SH-SY5Y (cell line): ENCODE measurements at regions not wholly inside any gene's neighbourhood (a gene's known extent, or its start where the extent isn't known, plus 50 kb on each side); places are given as distances from the start of the nearest gene placed in this dataset.

Experiments
- GATA2 ChIP-seq: IDR thresholded peaks from 2 replicates; pipeline ENCODE4 v1.6.1; 2011; ENCODE audit warnings: mild to moderate bottlenecking, low read depth, low read length
- GATA3 ChIP-seq: IDR thresholded peaks from 2 replicates; pipeline ENCODE4 v1.6.1; 2011; ENCODE audit warnings: low read depth, mild to moderate bottlenecking, low read length, moderate library complexity

DNA sequence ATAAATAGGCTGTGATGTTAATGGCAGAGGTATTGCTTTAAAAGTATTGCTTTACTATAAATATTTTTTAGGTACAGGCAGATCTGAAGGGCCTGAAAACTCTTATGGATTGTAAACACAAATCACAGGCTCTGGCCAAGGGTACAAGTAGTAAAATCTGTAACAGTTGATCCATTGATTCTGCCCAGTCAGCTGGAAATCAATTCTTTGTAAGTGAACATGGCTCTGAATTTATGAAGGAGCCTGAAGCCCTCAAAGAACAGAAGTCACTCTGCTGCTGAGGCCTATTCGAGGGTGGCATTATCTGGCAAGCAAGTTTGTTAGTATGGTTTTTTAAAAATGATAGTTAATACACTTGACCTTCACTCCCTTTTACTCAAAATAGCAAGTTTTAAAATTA lies 834.0 kb upstream of the TMPRSS15 start:
- TF ChIP-seq GATA2: no peak
- TF ChIP-seq GATA3: no peak
